Naive thymus-derived CD8-positive, alpha-beta T cell (primary cell): ENCODE measurements at regions not wholly inside any gene's neighbourhood (a gene's known extent, or its start where the extent isn't known, plus 50 kb on each side); places are given as distances from the start of the nearest gene placed in this dataset.
A peak's percentile ranks its signal among the peaks of the same experiment; 100 is the strongest.

Experiments
- ATAC-seq, 2 donors: fragments of 150-1000 bp; cut with Tn5 transposase in 1 of 2; sonication (Bioruptor Pico), chemical (Tn5 transposase) in 1 of 2; 1 replicate in 1 of 2; 2 replicates in 1 of 2; pipeline ENCODE4 v1.10.0; 2021; ENCODE audit warnings: mild to moderate bottlenecking in 2 of 2, moderate library complexity in 2 of 2
- POLR2A ChIA-PET: fragments of 350-600 bp; sonication (Branson Sonifier 250); formaldehyde crosslinking; loops from one replicate; lab custom pipeline; 2021; ENCODE audit warnings: antibody characterized with exemption; lab: Charles Lee
- DNase-seq, 10 donors: peaks; one replicate each; pipeline versions ENCODE4 v3.0.0 to v3.0.0-alpha.2; 2020 to 2022
- H3K27ac Mint-ChIP-seq, 10 donors: one replicate each; pipeline ENCODE4 v1.8.0; 2020 to 2022; ENCODE audit warnings: mild to moderate bottlenecking in 10 of 10, mixed read lengths in 10 of 10, moderate library complexity in 4 of 10, inconsistent platforms in 1 of 10
- H3K27me3 Mint-ChIP-seq, 5 donors: one replicate each; pipeline ENCODE4 v1.8.0; 2021 to 2022; ENCODE audit warnings: mixed read lengths in 5 of 5
- H3K36me3 Mint-ChIP-seq, 3 donors: one replicate each; pipeline ENCODE4 v1.8.0; 2020 to 2022; ENCODE audit warnings: mixed read lengths in 3 of 3, mild to moderate bottlenecking in 2 of 3, inconsistent platforms in 1 of 3
- H3K4me1 Mint-ChIP-seq, 4 donors: one replicate each; pipeline ENCODE4 v1.8.0; 2021 to 2022; ENCODE audit warnings: mixed read lengths in 4 of 4
- H3K4me3 Mint-ChIP-seq, 10 donors: one replicate each; pipeline ENCODE4 v1.8.0; 2020 to 2022; ENCODE audit warnings: mild to moderate bottlenecking in 10 of 10, mixed read lengths in 10 of 10, moderate library complexity in 6 of 10, inconsistent platforms in 1 of 10
- H3K9me3 Mint-ChIP-seq, 9 donors: one replicate each; pipeline ENCODE4 v1.8.0; 2020 to 2022; ENCODE audit warnings: mixed read lengths in 9 of 9, mild to moderate bottlenecking in 3 of 9, inconsistent platforms in 1 of 9, moderate library complexity in 1 of 9

DNA sequence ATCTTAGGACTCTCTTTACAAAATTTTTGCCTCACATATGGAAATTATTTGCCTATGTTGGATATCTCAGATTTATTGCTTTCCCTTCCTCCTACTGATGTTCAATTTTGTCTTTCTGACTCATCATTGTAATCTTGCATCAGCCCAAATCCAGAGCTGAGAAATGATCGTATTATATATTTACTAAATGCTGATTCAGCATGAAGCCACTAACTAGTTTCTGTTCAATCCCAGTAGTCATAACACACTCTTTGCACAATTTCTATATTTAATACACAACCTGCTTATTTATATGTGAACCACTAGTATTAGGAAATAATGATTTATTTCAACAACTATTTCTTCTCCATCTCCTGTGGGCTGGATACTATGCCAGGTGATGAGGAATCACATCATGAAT lies 161.1 kb upstream of the PCDH17 start:
- Mint-ChIP-seq H3K4me1 (no peaks in the 10 kb centered on the region), H3K9me3 (peaks cover 0 to 19% (median 5%) of the 10 kb centered on the region in 9 donors), H3K27ac (no peak overlapping the region), H3K27me3 (no peaks in the 10 kb centered on the region), H3K4me3 (no peak overlapping the region), H3K36me3 (no peaks in the 10 kb centered on the region)
- DNase-seq (no peak), ATAC-seq (no peak)
- POLR2A ChIA-PET: no interaction called here

DNA sequence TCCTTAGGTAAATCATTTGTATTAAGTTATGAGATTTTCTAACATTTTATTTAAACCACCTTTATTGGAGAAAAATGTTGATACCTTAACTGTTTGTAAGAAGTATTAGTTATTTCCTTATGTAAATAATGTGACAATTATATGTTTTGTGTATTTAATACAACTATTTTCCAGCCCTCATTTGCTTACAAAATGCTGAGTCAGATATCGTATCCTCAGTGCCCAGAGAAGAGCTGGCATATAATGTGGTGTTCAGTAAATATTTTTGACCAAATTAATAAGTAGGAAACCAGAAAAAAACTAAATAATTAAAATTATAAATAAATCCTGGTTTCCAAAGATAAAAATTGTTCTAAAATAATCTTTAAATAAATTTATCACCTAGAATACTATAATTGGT lies 140.2 kb upstream of the PCDH17 start:
- Mint-ChIP-seq H3K36me3 (no peaks in the 10 kb centered on the region), H3K4me3 (no peak overlapping the region), H3K27ac (no peak overlapping the region), H3K4me1 (no peaks in the 10 kb centered on the region), H3K9me3 (peaks cover 0 to 28% (median 8%) of the 10 kb centered on the region in 9 donors), H3K27me3 (no peaks in the 10 kb centered on the region)
- no peak for DNase-seq
- no peak for ATAC-seq
- POLR2A ChIA-PET: no interaction called here

DNA sequence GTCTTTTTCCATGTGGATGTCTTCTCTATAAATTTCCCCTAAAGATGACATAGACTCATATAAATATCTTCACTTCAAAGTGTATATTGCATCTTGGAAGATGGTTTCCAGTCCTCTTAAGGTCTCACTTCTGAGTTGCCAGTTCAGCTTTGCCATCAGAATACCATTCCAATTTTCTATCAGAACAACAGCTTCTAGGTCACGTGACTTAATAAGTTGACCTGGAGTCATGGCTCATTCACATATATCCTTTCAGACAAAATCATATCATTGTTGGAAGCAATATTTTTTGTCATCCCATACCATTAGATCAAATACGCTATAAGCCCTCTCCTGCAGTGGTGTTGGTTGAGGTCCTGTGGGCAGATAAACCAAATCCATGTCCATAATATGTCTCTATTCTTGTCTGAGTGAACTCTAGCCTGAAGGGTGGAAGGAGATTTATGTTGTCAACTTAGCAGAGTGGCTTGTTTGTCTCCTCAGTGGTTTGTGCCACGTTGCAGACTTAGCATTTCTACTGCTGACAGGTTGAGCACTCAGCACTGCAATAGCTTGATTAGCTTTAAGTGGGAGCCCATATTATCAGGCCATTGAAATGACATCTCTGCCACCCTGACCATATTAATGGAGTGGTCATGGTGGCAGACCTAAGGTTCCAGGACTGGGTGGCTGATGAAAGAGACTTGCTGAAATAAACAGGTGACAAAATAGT lies 123.6 kb upstream of the PCDH17 start:
- no peak for ATAC-seq
- H3K36me3 Mint-ChIP-seq: no peaks in the 10 kb centered on the region
- H3K27me3 Mint-ChIP-seq: no peaks in the 10 kb centered on the region
- no peak for DNase-seq
- peaks cover 0 to 23% (median 3%) of the 10 kb centered on the region in 9 donors for H3K9me3 Mint-ChIP-seq
- H3K27ac Mint-ChIP-seq: no peak overlapping the region
- POLR2A ChIA-PET: no interaction called here
- H3K4me1 Mint-ChIP-seq: no peaks in the 10 kb centered on the region
- no peak overlapping the region for H3K4me3 Mint-ChIP-seq

DNA sequence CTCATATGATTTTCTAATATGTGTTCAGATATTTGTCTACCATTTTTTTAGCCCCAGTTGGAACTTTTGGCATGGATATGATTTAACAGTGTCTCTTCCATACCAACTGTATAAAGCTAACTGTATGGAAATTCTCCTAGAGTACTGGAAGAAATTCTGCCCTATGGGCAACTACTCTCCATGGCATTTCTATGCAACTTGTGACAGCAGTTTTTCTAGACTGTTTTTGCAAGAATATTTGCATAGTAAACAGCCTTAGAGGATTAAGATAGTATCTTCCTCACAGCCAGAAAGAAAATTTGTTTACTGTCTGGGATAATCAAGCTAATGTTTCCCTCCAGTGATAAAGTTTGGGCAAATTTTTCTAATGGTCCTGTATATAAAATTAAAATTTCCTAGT lies 119.9 kb upstream of the PCDH17 start:
- Mint-ChIP-seq H3K4me1 (no peaks in the 10 kb centered on the region), H3K36me3 (no peaks in the 10 kb centered on the region), H3K27me3 (no peaks in the 10 kb centered on the region), H3K4me3 (no peak overlapping the region), H3K27ac (no peak overlapping the region), H3K9me3 (peaks cover 0 to 18% (median 6%) of the 10 kb centered on the region in 9 donors)
- ATAC-seq: no peak
- no peak for DNase-seq
- POLR2A ChIA-PET: no interaction called here

DNA sequence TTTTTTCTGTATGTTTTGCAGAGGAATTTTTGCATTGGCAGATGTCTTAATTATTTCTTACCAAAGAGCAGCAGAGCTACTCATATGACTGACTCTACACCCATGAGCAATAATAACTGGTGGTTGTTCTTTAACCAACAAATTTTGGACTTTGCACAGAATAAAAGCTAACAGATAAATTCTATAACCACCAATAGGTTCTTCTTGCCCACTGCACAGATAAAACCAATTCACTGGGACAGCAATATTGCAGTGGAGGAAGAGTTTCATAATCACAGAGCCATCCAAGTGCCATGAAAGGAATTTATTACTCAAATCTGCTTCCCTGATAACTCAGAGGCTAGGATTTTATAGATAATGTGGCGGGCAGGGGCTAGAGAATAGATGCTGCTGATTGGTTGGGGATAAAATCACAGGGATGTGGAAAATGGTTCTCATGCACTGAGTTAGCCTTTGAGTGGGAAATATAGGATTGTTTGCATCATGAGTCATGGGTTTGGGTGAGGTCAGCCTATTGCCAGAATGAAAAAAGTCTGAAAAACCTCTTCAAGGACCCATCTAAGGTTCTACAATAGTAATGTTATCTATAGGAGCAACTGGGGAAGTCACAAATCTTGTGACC lies 104.3 kb upstream of the PCDH17 start:
- H3K27ac Mint-ChIP-seq: no peak overlapping the region
- DNase-seq (no peak), ATAC-seq (no peak)
- POLR2A ChIA-PET: no interaction called here
- H3K27me3 Mint-ChIP-seq: no peaks in the 10 kb centered on the region
- no peak overlapping the region for H3K4me3 Mint-ChIP-seq
- peaks cover 0 to 15% (median 9%) of the 10 kb centered on the region in 9 donors for H3K9me3 Mint-ChIP-seq
- H3K36me3 Mint-ChIP-seq: no peaks in the 10 kb centered on the region
- H3K4me1 Mint-ChIP-seq: no peaks in the 10 kb centered on the region

DNA sequence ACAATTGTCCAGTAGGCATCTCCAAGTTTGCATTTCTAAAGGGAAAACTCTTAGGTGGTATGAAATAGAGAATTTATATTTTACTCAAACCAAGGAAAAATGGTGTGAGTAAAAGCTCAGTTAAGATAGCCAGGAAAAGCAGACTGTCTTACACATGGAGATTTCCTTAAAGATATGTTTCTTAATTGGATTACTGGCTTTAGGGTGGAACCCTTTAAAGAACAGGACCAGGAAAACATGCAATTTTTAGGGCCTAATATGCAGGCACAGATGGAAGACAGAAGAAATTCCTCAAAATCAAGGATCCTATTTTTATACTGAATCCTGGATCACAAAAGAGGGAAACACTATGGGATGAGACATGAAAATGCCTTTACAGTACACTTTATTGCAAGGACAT lies 100.3 kb upstream of the PCDH17 start:
- H3K4me1 Mint-ChIP-seq: no peaks in the 10 kb centered on the region
- ATAC-seq: no peak
- no peak overlapping the region for H3K27ac Mint-ChIP-seq
- H3K4me3 Mint-ChIP-seq: peak overlapping the region in 1 of 10 donors; percentile 10
- peaks cover 0 to 4% (median 0%) of the 10 kb centered on the region in 3 donors for H3K36me3 Mint-ChIP-seq
- DNase-seq: no peak
- H3K27me3 Mint-ChIP-seq: no peaks in the 10 kb centered on the region
- POLR2A ChIA-PET: no interaction called here
- H3K9me3 Mint-ChIP-seq: peaks cover under 1 to 20% (median 10%) of the 10 kb centered on the region in 9 donors

DNA sequence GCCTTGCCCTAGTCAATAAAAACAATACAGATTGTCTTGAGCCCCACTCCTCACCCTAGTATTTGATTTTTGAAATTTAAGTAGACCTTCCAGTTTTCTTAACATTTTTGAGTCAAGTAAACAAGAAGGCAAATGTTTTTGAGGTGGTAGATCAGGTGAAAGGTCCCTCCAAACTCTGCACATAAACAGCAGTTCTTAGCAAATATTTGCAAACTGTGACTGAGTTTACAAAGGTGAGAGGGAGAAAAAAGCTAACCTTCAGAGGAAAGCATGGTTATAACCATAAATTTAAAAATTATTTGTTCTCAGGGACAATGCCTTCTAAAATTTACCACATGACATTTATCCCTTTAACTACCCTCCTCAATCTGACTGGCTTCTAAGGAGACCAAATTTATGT lies 84.6 kb upstream of the PCDH17 start:
- DNase-seq (no peak), ATAC-seq (no peak)
- Mint-ChIP-seq H3K36me3 (no peaks in the 10 kb centered on the region), H3K9me3 (peaks cover 0 to 32% (median 2%) of the 10 kb centered on the region in 9 donors), H3K4me3 (no peak overlapping the region), H3K4me1 (no peaks in the 10 kb centered on the region), H3K27ac (no peak overlapping the region), H3K27me3 (no peaks in the 10 kb centered on the region)
- POLR2A ChIA-PET: no interaction called here

DNA sequence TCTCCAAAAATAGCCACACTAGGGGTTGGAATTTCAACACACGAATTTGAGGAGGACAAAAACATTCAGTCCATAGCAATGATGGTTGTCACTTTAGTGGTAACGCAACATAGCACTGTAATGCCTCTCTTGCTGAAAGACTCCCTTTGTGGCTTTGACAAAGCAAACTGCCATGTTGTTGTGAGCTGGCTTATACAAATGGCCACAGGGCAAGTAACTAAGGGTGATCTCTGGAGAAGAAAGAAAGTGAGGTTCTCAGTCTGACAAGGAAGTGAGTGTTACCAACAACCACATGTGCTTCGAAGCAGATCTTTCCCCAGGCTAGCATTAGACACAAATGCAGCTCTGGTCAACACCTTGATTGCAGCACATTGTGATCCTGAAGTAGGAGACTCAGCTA lies 79.1 kb upstream of the PCDH17 start:
- Mint-ChIP-seq H3K27me3 (no peaks in the 10 kb centered on the region), H3K9me3 (peaks cover 0 to 24% (median 7%) of the 10 kb centered on the region in 9 donors), H3K4me3 (no peak overlapping the region), H3K36me3 (no peaks in the 10 kb centered on the region), H3K4me1 (no peaks in the 10 kb centered on the region), H3K27ac (no peak overlapping the region)
- DNase-seq: no peak
- POLR2A ChIA-PET: no interaction called here
- ATAC-seq: no peak

DNA sequence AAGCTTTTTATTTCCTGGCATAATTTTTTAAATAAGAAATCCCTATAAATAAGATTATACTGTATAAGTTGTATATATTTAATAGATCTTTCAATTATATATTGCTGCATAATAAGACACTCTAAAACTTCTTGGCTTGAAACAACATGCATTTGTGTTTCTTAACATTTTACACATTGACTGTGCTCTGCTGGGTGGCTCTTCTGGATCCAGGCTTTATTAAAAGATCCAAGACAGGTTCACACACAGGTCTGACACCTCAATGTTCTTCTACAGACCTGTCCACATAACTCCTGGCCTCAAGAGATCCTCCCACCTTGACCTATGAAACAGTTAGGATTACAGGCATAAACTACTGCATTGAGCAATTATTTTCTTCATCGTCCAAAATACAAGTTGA lies 77.6 kb upstream of the PCDH17 start:
- H3K9me3 Mint-ChIP-seq: peaks cover 0 to 24% (median 7%) of the 10 kb centered on the region in 9 donors
- H3K4me1 Mint-ChIP-seq: no peaks in the 10 kb centered on the region
- ATAC-seq: no peak
- no peaks in the 10 kb centered on the region for H3K36me3 Mint-ChIP-seq
- no peak for DNase-seq
- H3K4me3 Mint-ChIP-seq: no peak overlapping the region
- no peak overlapping the region for H3K27ac Mint-ChIP-seq
- H3K27me3 Mint-ChIP-seq: no peaks in the 10 kb centered on the region
- POLR2A ChIA-PET: no interaction called here

DNA sequence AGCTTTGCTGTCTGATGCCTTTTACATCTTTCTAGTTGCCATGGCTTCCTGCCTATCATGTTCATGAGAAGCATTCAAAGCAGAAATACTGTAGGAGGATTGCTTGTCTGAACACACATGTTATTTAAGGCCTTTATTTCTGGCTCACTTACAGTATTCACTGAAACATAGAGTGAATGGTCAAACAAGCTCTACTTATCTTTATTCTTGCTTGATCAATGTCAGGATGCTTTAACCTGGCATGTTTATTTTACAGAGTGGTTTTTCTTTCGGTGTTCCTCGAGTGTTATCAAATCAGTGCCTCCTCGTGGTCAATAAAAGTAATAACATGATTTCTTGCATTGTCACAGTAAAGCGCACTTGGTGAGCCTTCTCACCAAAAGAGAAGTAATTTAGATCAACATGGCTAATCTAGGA lies 73.5 kb upstream of the PCDH17 start:
- POLR2A ChIA-PET: no interaction called here
- H3K9me3 Mint-ChIP-seq: peaks cover 0 to 18% (median 5%) of the 10 kb centered on the region in 9 donors
- no peaks in the 10 kb centered on the region for H3K4me1 Mint-ChIP-seq
- DNase-seq (no peak), ATAC-seq (no peak)
- H3K4me3 Mint-ChIP-seq: no peak overlapping the region
- H3K36me3 Mint-ChIP-seq: no peaks in the 10 kb centered on the region
- no peak overlapping the region for H3K27ac Mint-ChIP-seq
- H3K27me3 Mint-ChIP-seq: no peaks in the 10 kb centered on the region

DNA sequence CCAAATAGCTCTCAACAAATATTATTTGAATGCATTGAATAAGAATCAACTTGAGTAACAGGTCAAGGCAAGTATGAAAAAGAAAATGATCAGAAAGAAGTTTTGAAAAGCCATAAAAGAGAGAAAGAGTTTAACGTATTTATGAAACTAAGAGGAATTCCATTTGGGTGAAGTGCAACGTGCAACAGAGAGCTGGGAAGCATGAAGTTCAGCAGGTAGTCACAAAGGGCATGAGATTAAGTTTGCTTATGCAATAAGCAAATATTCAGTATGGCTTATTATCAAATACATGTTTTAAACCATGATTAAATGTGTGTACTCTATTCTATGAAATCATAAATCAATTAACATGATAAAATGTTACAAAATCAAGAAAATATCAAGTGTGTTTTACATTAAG lies 62.7 kb upstream of the PCDH17 start:
- H3K4me1 Mint-ChIP-seq: no peaks in the 10 kb centered on the region
- H3K4me3 Mint-ChIP-seq: no peak overlapping the region
- peak overlapping the region in 1 of 10 donors; percentile 4 for H3K27ac Mint-ChIP-seq
- no peaks in the 10 kb centered on the region for H3K36me3 Mint-ChIP-seq
- POLR2A ChIA-PET: no interaction called here
- DNase-seq (no peak), ATAC-seq (no peak)
- peaks cover 3 to 46% (median 11%) of the 10 kb centered on the region in 9 donors for H3K9me3 Mint-ChIP-seq
- H3K27me3 Mint-ChIP-seq: no peaks in the 10 kb centered on the region

DNA sequence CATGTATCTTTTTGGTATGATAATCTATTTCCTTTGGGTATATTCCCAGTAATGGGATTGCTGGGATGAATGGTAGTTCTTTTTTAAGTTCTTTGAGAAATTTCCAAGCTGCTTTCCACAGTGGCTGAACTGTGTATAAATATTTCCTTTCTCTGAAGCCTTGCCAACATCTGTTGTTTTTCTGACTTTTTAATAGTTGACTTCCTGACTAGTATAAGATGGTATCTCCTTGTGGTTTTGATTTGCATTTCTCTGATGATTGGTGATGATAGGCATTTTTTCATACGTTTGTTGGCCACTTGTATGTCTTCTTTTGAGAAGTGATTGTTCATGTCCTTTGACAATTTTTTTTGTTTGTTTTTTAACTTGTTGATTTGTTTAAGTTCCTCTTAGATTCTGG lies 61.6 kb upstream of the PCDH17 start:
- Mint-ChIP-seq H3K9me3 (peaks cover 3 to 39% (median 11%) of the 10 kb centered on the region in 9 donors), H3K27me3 (no peaks in the 10 kb centered on the region), H3K36me3 (no peaks in the 10 kb centered on the region), H3K4me1 (no peaks in the 10 kb centered on the region), H3K4me3 (no peak overlapping the region), H3K27ac (no peak overlapping the region)
- ATAC-seq: no peak
- no peak for DNase-seq
- POLR2A ChIA-PET: no interaction called here
